Stimulated activated CD4-positive, alpha-beta T cell treated with anti-CD3 and anti-CD28 coated beads, Interleukin-1b, Interleukin-23, amount 100 ng/mL, for 1 hour (primary cell): ENCODE measurements at regions not wholly inside any gene's neighbourhood (a gene's known extent, or its start where the extent isn't known, plus 50 kb on each side); places are given as distances from the start of the nearest gene placed in this dataset.
A peak's percentile ranks its signal among the peaks of the same experiment; 100 is the strongest.

Source experiments
- DNase-seq, 2 donors: peaks; one replicate each; pipeline ENCODE4 v3.0.0-alpha.2; 2020; ENCODE audit warnings: low read depth in 2 of 2

DNA sequence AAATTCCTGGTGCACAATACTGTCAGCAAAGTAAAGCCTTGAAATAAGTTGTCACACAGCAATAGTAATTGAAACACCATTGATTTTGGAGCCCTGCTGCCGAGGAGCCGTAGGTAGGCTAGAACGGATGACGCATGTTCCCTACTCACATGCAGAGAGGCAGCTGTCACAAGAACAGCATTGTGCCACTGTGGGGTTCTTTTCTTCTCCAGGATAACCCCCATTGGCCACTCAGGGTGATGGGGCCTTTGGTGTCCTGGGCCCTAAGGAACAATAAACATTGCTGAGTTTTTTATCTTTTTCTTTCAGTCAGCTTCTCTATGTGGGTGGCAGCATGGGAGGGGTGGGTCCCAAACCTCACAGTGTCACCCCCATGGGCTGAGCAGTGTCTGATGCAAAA lies 542.3 kb downstream of the BCOR start:
- no peak for DNase-seq

DNA sequence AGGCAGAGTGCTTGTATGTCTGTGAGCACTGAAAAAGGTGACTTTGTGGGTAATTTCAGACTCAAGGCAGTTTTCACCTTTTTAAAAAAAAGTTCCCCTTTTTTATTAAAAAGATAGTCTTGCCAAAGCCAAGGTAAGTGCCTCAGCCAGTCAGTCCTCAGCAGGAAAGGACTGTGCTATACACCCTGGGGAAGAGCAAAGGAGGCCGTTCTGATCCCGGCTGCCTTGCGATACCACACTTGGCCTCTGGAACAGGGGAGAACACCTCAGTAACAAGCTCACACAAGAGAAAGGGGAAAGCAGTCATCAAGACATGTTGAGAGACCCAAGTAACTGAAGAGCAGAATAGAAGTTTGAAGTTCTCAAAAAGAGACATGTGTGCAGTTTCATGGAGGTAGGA lies 541.7 kb downstream of the BCOR start:
- DNase-seq = no peak

DNA sequence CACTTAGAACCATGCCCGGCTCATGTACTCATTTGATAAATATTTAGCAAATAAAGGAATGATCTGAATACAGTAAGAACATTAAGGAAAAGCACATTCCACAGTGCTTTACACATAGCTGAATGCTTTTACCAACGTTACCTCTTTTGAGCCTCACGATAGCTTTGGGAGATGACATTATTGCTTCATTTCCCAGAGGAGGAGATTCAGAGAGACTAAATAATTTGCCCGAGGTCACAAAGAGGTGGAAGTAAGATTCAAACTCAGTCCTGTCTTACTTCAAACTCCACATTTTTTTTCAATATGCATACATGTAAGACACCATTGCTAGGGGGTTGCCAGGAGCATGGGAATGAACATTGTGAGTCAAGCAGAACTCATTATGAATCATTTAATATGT lies 538.5 kb downstream of the BCOR start:
- DNase-seq = no peak

DNA sequence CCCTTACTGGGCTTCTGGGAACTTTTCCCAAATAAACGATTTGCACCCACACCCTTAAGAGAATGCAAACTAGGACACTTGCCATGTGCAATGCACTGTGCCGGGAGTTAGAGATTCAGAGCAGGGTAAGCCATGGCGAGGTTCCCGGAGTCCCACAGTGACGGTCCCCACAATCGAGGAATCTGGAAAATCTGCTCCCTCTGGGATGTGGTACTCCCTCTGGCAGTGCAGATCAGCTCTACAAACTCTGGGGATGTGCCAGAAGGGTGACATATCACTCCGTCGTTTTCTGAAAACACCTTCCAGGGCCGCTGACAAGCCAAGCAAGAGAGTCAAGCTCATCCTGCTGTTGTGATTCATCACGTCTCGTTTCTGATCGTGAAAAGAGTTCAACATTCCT lies 537.5 kb downstream of the BCOR start:
- no peak for DNase-seq

DNA sequence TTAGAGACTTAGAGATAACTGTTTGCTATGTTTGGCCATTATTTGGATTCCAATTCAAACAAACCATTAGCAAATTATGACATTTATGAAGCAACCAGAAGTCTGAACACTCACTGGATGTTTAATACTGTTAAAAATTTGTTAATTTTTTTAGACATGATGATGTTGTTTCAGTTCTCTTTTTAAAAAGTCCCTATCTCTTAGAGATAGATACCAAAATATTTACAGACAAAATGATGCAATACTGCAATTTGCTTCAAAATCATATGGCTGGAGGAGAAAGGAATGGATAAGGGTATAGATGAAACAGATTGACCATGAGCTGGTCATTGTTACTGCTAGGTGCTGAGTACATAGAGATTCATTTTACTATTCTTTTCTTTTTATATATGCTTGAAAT lies 534.6 kb downstream of the BCOR start:
- no peak for DNase-seq

DNA sequence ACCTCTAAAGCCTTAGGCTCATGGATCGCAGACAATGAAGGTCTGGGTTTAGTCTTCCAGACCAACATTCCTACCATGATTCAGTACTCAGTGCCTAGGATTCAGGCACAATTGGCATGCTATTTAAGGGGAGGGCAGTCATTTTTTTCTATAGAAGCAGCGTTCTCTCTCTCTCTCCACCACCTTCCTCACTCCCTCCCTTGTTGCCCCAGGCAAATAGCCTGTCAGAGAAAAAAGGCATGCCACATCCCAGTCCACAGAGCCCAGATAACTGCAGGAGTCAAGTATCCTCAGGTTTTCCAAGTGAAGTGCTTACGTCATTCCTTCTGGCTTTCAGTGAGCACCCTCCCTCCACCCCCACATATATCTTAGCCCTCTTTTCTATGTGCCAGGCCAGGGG lies 533.0 kb downstream of the BCOR start:
- no peak for DNase-seq

DNA sequence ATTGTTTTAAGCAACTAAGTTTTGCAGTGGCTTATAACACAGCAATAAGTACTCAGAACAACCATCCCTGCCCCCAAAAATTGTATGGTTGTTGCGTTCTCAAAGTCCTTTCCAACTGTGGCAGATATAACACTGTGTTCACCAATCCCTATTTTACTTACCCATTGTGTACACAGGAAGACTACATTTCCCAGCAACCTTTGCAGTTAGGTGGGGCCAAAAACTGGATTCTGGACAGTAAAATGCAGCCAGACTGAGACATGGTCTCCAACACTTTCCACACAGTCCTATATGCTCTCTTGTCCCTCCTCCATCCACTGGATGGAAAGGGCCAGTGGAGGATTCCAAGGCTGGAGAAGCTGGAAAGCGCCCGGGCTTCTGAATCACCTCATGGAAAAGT lies 523.6 kb downstream of the BCOR start:
- DNase-seq = no peak

DNA sequence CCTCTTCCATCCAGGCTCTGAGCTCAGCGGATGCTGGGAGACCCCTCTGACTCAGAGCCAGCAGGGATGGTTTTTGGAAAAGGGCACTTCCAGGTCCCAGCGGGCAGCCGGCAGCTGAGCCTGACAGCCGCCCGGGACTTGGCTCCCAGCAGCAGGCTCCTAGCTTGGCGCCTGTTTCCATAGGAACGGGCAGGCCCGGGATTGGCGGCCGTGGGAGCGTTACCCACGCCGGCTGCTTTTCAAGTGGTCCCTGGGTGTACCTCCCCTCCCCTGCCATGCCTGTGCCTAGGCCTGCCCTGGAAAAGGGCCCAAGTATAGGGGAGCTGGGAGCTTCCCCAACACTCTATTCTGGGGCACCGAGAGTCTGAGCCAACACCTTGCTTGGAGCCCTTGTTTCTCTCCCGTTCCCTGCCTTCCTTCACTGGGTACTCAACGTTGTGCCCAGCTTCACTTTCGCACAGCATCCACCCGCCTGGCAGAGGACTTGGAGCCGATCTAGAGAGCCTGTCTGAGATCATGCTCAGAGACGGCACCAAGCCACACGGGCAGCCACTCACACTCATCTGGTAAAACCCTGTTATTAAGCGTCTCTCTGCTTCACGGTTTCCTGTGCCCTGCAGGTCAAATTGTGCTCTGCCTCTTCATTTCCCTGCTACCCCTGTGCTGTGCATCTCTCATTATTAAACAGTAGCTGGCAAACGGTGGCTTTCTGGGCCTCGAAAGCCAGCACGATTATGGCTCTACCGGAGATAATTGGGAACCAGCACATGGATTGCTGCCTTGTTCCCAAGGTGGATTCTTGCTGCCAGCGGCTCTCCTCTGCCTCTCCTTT lies 521.5 kb downstream of the BCOR start:
- DNase-seq = no peak

DNA sequence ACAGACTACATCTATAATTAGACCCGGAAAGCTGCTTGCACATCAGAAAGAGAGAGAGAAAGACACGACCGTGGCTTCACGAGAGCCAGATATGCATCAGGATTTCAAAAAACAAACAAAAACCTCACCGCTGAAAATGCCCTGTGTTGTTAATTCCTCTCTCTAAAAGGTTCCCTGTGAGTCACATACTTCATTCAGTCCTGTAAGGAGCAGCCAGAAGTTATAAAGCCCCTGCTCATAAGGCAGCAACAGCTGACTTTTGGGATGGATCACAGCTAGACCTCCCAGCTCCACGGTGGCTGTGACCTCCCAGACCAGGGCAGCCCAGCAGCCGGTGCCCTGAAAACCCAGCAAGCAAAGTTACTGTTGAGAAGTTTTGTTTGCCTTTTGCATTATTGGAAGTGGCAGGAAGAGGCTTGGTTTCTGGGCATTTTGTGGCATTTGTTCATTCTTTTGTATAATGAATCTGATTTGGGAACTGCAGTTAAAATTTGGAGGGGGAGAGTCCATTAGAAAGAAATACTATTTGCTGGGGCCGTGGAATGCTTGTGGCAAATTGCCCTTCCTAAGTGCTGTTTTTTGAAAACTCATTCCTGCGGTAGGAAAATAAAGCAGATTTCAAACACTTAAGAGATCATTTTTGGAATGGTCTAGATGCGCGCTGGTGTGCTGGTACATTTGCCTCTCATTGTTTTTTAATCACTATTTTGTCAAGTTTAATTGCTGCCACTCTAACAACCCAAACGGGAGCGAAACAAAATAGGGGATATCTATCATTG lies 520.4 kb downstream of the BCOR start:
- no peak for DNase-seq

DNA sequence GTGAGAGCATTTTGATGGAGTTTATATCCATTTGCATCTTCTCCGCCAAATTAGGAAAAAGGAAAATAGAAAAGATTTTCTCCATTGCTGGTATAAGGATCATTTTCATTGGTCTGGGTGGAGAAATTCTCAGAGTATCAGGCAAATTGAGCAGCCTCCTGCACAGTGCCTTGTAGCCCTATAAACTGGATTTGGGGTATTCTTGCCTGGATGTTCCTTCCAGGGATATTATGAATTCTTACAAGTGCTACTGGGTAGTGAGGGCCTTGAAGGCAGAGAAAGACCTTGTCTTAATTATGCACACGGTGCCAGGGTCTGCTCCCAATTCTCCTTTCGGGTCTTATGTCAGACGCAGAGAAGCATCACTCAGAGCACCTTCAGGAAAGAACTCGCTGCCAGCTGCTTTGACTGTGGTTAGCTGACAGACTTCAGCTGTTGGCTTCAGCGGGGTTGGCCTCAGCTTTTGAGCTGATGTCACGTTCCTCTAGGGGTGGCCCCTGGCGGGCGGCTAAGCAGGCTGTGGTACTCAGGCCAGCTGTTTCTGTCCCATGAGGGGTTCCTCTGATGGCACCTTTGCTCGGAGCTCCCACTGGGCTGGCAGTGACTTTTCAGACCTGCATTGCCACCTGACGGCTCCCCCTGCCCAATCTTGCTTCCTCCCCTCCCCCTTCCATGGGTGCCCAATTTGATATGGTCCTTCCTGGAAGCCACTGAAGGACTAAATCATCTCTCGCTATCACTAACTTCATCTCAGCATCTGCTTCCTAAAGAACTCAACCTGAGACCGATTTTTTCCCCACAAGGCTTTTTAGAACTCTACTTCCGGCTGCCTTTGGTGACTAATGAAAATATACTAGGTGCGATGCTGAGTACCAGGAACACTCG lies 519.5 kb downstream of the BCOR start:
- peak in 1 of 2 donors; percentile 7 for DNase-seq

DNA sequence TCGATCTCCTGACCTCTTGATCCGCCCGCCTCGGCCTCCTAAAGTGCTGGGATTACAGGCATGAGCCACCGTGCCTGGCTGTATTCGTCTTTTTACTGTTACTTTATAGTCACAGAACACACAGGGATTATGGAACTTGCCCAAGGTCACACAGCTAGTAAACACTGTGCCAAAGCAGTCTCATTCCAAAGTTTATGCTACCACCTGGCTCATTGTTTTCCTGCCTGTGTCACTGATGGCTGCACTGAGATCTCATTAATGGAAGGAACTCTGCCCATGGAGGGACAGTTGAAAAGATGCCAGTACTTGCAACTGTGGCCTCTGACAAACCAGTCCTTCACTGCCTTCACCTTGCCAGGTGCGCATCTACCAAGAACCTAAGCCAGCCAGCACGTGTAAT lies 517.7 kb downstream of the BCOR start:
- no peak for DNase-seq

DNA sequence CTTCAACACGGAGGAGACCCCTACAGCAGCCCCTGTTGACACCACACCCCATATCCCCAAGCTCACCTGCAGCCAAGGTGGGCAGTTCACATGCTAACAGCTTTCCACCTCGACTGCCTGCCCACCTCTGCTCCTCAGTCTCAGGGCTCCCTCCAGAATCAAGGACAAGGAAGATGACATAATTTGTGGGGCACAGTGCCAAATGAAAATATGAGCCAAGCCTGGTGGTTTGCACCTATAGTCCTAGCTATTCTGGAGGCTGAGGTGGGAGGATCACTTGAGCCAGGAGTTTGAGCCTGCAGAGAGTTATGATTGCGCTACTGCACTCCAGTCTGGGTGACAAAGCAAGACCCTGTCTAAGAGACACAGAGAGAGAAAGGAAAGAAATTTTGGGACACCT lies 516.3 kb downstream of the BCOR start:
- no peak for DNase-seq

DNA sequence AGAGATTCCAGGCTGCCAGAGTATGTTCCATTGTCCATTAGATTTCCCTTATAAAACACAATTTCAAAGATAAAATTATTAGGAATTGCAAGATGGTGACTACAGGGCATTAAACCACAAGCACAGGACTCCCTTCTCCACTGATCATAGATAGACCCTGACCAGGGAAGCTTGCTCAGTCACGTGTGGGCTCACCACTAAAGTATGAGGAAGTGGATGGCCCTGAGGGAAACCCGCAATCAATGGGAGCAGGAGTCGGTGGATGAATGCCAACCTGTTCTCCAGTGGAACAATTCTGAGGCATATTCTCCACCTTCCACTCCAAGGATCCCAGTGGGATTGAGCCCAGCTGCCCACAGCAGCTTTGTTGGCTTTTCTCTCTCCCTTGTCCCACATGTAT lies 515.7 kb downstream of the BCOR start:
- DNase-seq = no peak

DNA sequence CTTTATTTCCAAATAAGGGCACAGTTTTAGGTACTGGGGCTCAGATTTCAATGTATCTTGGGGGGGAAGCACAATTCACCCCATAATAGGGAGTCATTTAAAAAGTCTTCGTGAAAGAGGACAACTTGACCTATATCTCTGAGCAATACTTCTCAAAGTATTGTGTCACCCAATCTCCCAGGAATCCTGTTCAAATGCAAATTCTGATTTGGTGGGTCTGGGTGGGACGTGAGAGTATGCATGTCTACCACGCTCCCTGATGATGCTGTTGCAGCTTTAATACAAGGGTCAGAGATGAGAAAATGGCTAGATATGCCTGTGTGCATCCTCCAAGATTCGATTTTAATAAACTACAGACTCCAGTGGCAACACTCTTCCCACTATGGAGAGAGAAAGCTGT lies 514.8 kb downstream of the BCOR start:
- DNase-seq = no peak

DNA sequence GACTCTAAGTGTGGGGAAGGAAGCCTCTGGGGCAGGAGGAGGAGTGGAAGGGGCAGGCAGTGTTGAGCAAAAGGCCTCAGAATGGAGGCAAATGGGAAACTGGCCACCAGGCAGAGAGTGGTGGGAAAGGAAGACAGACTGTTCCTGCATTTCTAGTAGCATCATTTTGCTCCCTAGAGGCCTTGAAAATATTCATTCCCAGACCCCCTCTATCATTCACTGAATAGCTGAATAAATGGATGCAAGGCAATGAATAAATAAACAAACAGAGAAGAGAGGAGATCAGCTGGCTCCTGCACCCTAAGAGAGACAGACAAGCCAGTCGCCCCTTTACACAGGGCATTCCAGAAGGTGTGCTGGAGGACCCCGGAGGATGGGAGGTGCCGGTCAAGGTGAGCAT lies 511.9 kb downstream of the BCOR start:
- no peak for DNase-seq

DNA sequence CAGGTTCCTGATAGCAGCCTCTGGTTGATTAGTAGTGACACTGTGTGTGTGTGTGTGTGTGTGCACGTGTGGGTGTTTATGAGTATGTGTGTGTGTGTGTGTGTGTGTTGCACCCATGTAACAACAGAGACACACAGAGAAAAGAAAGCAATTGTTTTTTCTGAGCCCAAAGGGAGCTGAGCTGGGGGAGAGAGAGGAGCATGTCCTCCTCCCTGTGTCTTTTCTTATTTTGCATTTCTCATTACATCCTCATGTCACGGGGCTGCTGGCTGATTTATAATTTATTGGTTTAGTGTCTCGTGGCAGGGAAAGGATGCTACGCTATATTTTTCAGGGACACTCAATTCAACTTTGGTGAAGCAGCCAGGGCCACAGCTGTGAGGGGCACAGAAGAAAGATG lies 511.4 kb downstream of the BCOR start:
- no peak for DNase-seq

DNA sequence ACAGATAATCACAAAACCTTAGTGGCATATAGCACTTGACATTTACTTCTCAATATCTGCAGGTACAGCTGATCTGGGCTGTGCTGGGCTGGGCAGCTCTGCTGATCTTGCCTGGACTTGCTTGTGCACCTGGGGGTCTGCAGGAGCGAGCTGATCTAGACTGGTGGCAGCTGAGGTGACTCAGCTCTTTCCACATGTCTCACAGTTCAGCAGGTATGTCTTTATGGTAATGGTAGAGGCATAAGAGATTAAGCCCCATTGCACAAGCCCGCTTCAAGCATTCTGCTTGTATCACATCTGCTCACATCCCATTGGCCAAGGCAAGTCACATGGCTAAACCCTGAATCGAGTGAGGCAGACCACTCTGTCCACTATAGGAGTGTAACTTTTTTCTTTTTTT lies 506.7 kb downstream of the BCOR start:
- no peak for DNase-seq

DNA sequence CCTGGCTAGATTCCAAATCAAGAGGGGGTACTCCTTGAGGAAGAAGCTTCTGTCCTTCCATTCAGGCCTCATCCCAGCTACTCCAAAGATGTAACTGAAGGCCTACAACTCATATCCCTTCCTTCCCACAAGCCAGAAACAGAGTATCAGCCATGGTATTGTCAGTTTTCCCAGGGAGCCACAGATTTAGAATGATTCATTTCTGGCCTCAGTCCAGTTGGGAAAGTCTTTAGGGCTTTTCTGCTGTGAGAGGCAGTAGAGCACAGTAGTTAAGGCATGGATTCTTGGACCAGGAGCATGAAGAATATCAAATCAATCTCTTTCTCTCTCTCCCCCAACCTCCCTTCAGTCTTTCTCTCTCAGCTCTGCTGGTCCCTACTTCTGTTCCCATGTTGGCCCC lies 505.0 kb downstream of the BCOR start:
- DNase-seq = no peak

DNA sequence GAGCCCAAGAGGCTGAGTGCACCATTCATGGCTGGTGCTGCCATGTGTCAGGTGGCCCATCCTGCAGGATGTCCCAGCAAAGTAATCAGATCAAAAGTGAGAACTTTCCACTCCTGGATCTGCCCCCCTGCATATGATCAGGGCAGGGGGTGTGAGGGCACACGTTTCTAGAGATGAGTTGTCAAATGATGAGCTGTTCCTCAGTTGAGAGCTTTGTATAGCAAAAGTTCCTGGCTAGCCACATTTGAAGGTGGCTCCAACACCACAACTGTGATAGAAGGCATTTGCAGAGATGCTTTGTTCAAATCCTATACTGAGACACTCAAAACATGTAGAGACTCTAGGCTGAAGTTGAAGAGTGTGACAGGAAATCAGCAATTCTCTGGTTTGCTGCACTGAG lies 501.8 kb downstream of the BCOR start:
- no peak for DNase-seq

DNA sequence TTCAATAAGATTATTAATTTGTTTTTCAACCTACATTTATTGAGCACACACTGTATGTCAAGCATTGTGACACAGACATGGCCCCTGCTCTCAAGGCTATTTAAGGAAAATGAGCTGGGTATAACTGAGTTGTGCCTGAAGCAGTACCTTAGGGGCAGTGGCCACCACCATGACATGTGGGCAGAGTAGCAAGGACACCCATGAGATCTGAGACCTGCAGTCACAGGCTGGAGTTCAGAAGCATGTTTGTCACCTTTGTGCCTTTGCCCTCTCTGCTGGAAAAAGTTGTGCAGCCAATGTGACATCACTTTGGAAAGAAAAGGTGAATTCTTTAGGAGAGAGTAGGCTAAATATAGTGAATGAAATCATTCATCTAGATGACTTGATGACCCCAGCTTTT lies 501.3 kb downstream of the BCOR start:
- no peak for DNase-seq

DNA sequence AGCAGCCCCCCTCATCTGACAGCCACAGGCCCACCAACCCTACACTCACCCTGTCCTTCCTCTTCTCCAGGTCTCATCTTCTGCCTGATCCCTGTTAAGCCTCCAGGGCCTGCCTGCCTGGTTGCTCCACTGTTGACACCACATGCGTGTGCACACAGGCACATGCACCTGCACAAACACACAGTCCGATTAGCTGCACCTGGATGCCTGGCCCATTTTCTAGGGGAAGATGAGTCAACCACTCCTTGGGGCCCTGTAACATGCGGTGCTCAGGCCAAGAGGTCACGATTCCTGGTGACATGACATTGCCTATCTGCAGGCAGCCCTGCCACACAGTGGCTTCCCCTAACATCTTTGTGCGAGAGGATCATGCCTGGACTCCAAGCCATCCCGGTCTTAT lies 498.4 kb downstream of the BCOR start:
- no peak for DNase-seq

DNA sequence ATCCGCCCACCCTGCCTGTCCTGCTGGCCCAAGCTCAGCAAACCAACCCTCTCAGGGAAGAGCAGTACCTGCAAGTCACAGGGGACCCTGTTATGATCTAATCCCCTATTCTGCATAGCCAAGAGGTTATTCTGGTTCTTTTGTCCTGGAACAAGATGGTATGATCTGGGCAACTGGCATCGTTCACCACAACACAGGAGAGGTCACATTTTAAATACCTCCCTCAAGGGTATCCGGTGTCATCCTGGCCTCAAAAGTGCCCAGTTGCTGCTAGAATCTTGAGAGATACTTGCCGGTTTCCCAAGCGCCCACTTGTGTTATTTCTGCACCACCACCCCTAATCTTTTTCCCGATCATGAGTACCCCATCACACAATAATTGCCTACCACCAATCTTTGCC lies 497.5 kb downstream of the BCOR start:
- no peak for DNase-seq
